Caco-2 (cell line): ENCODE measurements at regions not wholly inside any gene's neighbourhood (a gene's known extent, or its start where the extent isn't known, plus 50 kb on each side); places are given as distances from the start of the nearest gene placed in this dataset.
"Not testable (repeated sequence)": the region's sequence is repeated elsewhere in the genome, so short reads cannot be mapped to it uniquely, and the experiment has no call there.

Experiments used
- BruUV-seq: library from RNA; stranded (reverse); fragments of 400-500 nt; replicated peaks from 2 replicates; lab custom pipeline; 2021; lab: Mats Ljungman, UMichigan
- CTCF ChIA-PET: fragments of 300-600 bp; sonication (Branson Sonifier 250); formaldehyde crosslinking; loops from one replicate; lab custom pipeline; 2022; ENCODE audit warnings: antibody characterized with exemption; lab: Charles Lee
- POLR2A ChIA-PET: fragments of 300-600 bp; sonication (Branson Sonifier 250); formaldehyde crosslinking; loops from one replicate; lab custom pipeline; 2022; ENCODE audit warnings: antibody characterized with exemption; lab: Charles Lee
- DNase-seq, 2 experiments: peaks; one replicate each; pipeline versions ENCODE4 v3.0.0 to v3.0.0-alpha.2; 2020 to 2022
- H3K27me3 ChIP-seq: replicated peaks from 2 replicates; pipeline ENCODE4 v1.6.0; 2011; ENCODE audit warnings: low read length; ENCODE audit not compliant: control insufficient read depth, insufficient read depth
- H3K36me3 ChIP-seq: 2 replicates; pipeline ENCODE4 v1.5.1; 2011; ENCODE audit warnings: low read length; ENCODE audit not compliant: control insufficient read depth, insufficient read depth
- H3K4me1 ChIP-seq: fragments of 250-450 bp; sonication (Bioruptor Pico); 2 replicates; pipeline ENCODE4 v1.5.1; 2020; ENCODE audit warnings: mild to moderate bottlenecking
- H3K4me3 ChIP-seq: 2 replicates; pipeline ENCODE4 v1.5.1; 2011; ENCODE audit warnings: low read depth, mild to moderate bottlenecking, control low read depth, low read length
- H3K9me3 ChIP-seq: fragments of 250-450 bp; sonication (Bioruptor Pico); 2 replicates; pipeline ENCODE4 v1.5.1; 2020; ENCODE audit warnings: mild to moderate bottlenecking, moderate library complexity
- H3K27ac Mint-ChIP-seq: one replicate; pipeline ENCODE4 v1.8.0; 2022; ENCODE audit warnings: mixed read lengths; ENCODE audit not compliant: unreplicated experiment
- H3K27me3 Mint-ChIP-seq: one replicate; pipeline ENCODE4 v1.8.0; 2022; ENCODE audit warnings: mixed read lengths; ENCODE audit not compliant: insufficient read depth, unreplicated experiment
- H3K36me3 Mint-ChIP-seq: one replicate; pipeline ENCODE4 v1.8.0; 2022; ENCODE audit warnings: mild to moderate bottlenecking, mixed read lengths; ENCODE audit not compliant: insufficient read depth, unreplicated experiment
- H3K4me1 Mint-ChIP-seq: one replicate; pipeline ENCODE4 v1.8.0; 2022; ENCODE audit warnings: low read depth, mixed read lengths; ENCODE audit not compliant: unreplicated experiment
- H3K4me3 Mint-ChIP-seq: one replicate; pipeline ENCODE4 v1.8.0; 2022; ENCODE audit warnings: mild to moderate bottlenecking, moderate library complexity, mixed read lengths; ENCODE audit not compliant: unreplicated experiment
- H3K9me3 Mint-ChIP-seq: one replicate; pipeline ENCODE4 v1.8.0; 2022; ENCODE audit warnings: mixed read lengths; ENCODE audit not compliant: unreplicated experiment
- intact Hi-C: fragments of 100-400 bp; cut with micrococcal nuclease; formaldehyde crosslinking; loops from one replicate; pipeline ENCODE4 v1.10.0; 2022; ENCODE audit not compliant: unreplicated experiment

- H3K27me3 Mint-ChIP-seq, H3K27me3 ChIP-seq, intact Hi-C loops, H3K36me3 ChIP-seq, BruUV-seq, H3K36me3 Mint-ChIP-seq, H3K4me3 Mint-ChIP-seq, H3K4me3 ChIP-seq, H3K9me3 ChIP-seq, H3K27ac Mint-ChIP-seq, POLR2A ChIA-PET, H3K4me1 ChIP-seq, H3K4me1 Mint-ChIP-seq, H3K9me3 Mint-ChIP-seq, CTCF ChIA-PET: not testable (repeated sequence)
- DNase-seq = peak in 1 of 2 experiments; percentile 0
Measured at GRCh38 chr9:67723185-67723584, 135.5 kb upstream of the ANKRD20A1 start.

- H3K27ac Mint-ChIP-seq, intact Hi-C loops, H3K4me3 Mint-ChIP-seq, H3K9me3 ChIP-seq, H3K9me3 Mint-ChIP-seq, H3K4me1 Mint-ChIP-seq, H3K27me3 Mint-ChIP-seq, CTCF ChIA-PET, H3K4me1 ChIP-seq, H3K36me3 ChIP-seq, H3K4me3 ChIP-seq, DNase-seq, BruUV-seq, H3K27me3 ChIP-seq, POLR2A ChIA-PET, H3K36me3 Mint-ChIP-seq: not testable (repeated sequence)
Measured at GRCh38 chr9:67724885-67725284, 133.8 kb upstream of the ANKRD20A1 start.

- POLR2A ChIA-PET, H3K36me3 ChIP-seq, H3K4me3 Mint-ChIP-seq, H3K36me3 Mint-ChIP-seq, CTCF ChIA-PET, H3K9me3 ChIP-seq, intact Hi-C loops, DNase-seq, H3K27ac Mint-ChIP-seq, H3K27me3 ChIP-seq, H3K4me1 ChIP-seq, H3K4me1 Mint-ChIP-seq, H3K9me3 Mint-ChIP-seq, H3K27me3 Mint-ChIP-seq, BruUV-seq: not testable (repeated sequence)
- H3K4me3 ChIP-seq = peak overlapping the region; percentile 12; the same call in 1 of the 2 replicates
Measured at GRCh38 chr9:67726213-67726988, 132.3 kb upstream of the ANKRD20A1 start.

GRCh38 chr9:67763133-67763532, 95.6 kb upstream of the ANKRD20A1 start:
- H3K4me1 Mint-ChIP-seq, DNase-seq, H3K27me3 ChIP-seq, H3K4me3 Mint-ChIP-seq, H3K9me3 ChIP-seq, H3K36me3 ChIP-seq, H3K27ac Mint-ChIP-seq, BruUV-seq, H3K4me1 ChIP-seq, POLR2A ChIA-PET, H3K36me3 Mint-ChIP-seq, intact Hi-C loops, H3K9me3 Mint-ChIP-seq, H3K4me3 ChIP-seq, CTCF ChIA-PET, H3K27me3 Mint-ChIP-seq: not testable (repeated sequence)

GRCh38 chr9:67771807-67772206, 86.9 kb upstream of the ANKRD20A1 start:
- H3K4me1 Mint-ChIP-seq, H3K36me3 ChIP-seq, H3K27me3 Mint-ChIP-seq, H3K9me3 ChIP-seq, H3K36me3 Mint-ChIP-seq, intact Hi-C loops, POLR2A ChIA-PET, CTCF ChIA-PET, H3K4me1 ChIP-seq, DNase-seq, H3K4me3 Mint-ChIP-seq, H3K4me3 ChIP-seq, BruUV-seq, H3K27ac Mint-ChIP-seq, H3K9me3 Mint-ChIP-seq, H3K27me3 ChIP-seq: not testable (repeated sequence)

DNA sequence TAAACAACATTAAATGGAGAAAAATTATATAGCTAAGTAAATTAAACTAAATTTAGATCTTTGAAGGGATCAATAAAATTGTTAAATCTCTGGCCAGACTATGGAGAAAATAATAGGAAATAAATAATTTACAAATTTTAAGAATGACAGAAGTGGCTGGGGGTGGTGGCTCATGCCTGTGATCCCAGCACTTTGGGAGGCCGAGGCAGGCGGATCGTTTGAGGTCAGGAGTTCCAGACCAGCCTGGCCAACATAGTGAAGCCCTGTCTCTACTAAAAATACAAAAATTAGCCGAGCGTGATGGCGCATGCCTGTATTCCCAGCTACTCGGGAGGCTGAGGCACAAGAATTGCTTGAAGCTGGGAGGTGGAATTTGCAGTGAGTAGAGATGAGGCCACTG, 58.6 kb upstream of the ANKRD20A1 start:
- H3K9me3 ChIP-seq, CTCF ChIA-PET, H3K4me3 ChIP-seq, H3K27ac Mint-ChIP-seq, H3K27me3 Mint-ChIP-seq, H3K4me3 Mint-ChIP-seq, H3K36me3 Mint-ChIP-seq, H3K4me1 ChIP-seq, H3K27me3 ChIP-seq, BruUV-seq, H3K4me1 Mint-ChIP-seq, H3K36me3 ChIP-seq, intact Hi-C loops, H3K9me3 Mint-ChIP-seq, DNase-seq, POLR2A ChIA-PET: not testable (repeated sequence)
